ENCODE measurements at regions not wholly inside any gene's neighbourhood (a gene's known extent, or its start where the extent isn't known, plus 50 kb on each side); places are given as distances from the start of the nearest gene placed in this dataset.

- no peak for DNase-seq
- Histone ChIP-seq H2BK120ac (ENCODE audit: low read depth, low read length, poor library complexity, severe bottlenecking) (no peak overlapping the region), H3K27ac (ENCODE audit: insufficient read length, low read depth, low read length) (no peak overlapping the region), H4K8ac (replicated peaks; ENCODE audit: insufficient read length, low read depth, low read length) (no peak overlapping the region), H3K79me2 (ENCODE audit: insufficient read depth, low read length) (no peaks in the 10 kb centered on the region), H2BK15ac (ENCODE audit: low read depth, low read length) (no peak overlapping the region), H4K5ac (ENCODE audit: insufficient read length, low read depth, low read length) (no peak overlapping the region), H4K91ac (ENCODE audit: insufficient read length, low read depth, low read length) (no peak overlapping the region), H2BK12ac (ENCODE audit: insufficient read length, low read depth, low read length) (no peak overlapping the region), H3K18ac (ENCODE audit: insufficient read length, low read depth, low read length) (no peak overlapping the region), H3K4me2 (ENCODE audit: insufficient read depth, insufficient read length, low read length) (no peak overlapping the region), H2AK5ac (ENCODE audit: insufficient read length, low read length) (no peak overlapping the region), H3K4me1 (ENCODE audit: insufficient read depth, low read length) (peaks cover under 1% of the 10 kb centered on the region; the same call in 1 of the 2 replicates), H3T11ph (ENCODE audit: low read length) (no peak overlapping the region), H3K79me1 (ENCODE audit: insufficient read depth, low read depth, low read length, poor library complexity, severe bottlenecking) (no peaks in the 10 kb centered on the region), H3K9ac (ENCODE audit: extremely low read depth, insufficient read length, low read length) (no peak overlapping the region), H3K9me3 (ENCODE audit: control insufficient read depth, low read depth, low read length) (no peaks in the 10 kb centered on the region), H4K20me1 (ENCODE audit: control insufficient read depth, insufficient read depth, insufficient read length) (no peaks in the 10 kb centered on the region), H3K27me3 (ENCODE audit: insufficient read depth, low read length) (no peaks in the 10 kb centered on the region; the same call in 1 of the 2 replicates), H3K23me2 (ENCODE audit: insufficient read length, low read depth, low read length, poor library complexity, severe bottlenecking) (no peaks in the 10 kb centered on the region), H3K56ac (ENCODE audit: insufficient read length, low read depth, low read length) (no peak overlapping the region), H2AFZ (ENCODE audit: low read length) (no peak overlapping the region), H2BK5ac (ENCODE audit: insufficient read length, low read length) (no peak overlapping the region), H3K23ac (ENCODE audit: insufficient read length, low read depth, low read length) (no peak overlapping the region), H3K4ac (ENCODE audit: low read depth, low read length) (no peak overlapping the region), H2BK20ac (ENCODE audit: low read depth, low read length, poor library complexity, severe bottlenecking) (no peak overlapping the region), H3K14ac (ENCODE audit: insufficient read depth, low read length) (no peak overlapping the region)
- H3K4me1 Mint-ChIP-seq: peaks cover 14% of the 10 kb centered on the region in 2 experiments
- no peak overlapping the region for H3K27ac Mint-ChIP-seq
- peaks cover 35% of the 10 kb centered on the region for H3K27me3 Mint-ChIP-seq (ENCODE audit: low read depth)
- peaks cover 0 to 2% (median 0%) of the 10 kb centered on the region in 3 experiments; a peak in 1 of 7 replicates for H3K36me3 Mint-ChIP-seq (ENCODE audit: insufficient read depth in 1 of 3, low read depth in 3 of 3)
- H3K9me3 Mint-ChIP-seq: peaks cover 2% of the 10 kb centered on the region in 2 experiments; a peak in 3 of 5 replicates
- WGBS (ENCODE audit: extremely low coverage, insufficient read length, low lambda C conversion rate): no CpG with 5 or more reads among the region's 9 CpGs
- TF ChIP-seq, protein P1, sequence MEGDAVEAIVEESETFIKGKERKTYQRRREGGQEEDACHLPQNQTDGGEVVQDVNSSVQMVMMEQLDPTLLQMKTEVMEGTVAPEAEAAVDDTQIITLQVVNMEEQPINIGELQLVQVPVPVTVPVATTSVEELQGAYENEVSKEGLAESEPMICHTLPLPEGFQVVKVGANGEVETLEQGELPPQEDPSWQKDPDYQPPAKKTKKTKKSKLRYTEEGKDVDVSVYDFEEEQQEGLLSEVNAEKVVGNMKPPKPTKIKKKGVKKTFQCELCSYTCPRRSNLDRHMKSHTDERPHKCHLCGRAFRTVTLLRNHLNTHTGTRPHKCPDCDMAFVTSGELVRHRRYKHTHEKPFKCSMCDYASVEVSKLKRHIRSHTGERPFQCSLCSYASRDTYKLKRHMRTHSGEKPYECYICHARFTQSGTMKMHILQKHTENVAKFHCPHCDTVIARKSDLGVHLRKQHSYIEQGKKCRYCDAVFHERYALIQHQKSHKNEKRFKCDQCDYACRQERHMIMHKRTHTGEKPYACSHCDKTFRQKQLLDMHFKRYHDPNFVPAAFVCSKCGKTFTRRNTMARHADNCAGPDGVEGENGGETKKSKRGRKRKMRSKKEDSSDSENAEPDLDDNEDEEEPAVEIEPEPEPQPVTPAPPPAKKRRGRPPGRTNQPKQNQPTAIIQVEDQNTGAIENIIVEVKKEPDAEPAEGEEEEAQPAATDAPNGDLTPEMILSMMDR (conservative IDR thresholded peaks at IDR 0.05): no peak
- H3K4me3 Mint-ChIP-seq: no peak overlapping the region
Measured at GRCh38 chr13:99125326-99125915, 75.2 kb upstream of the UBAC2 start.
